NT2/D1 (cell line): ENCODE measurements at regions not wholly inside any gene's neighbourhood (a gene's known extent, or its start where the extent isn't known, plus 50 kb on each side); places are given as distances from the start of the nearest gene placed in this dataset.

Source experiments
- SUZ12 ChIP-seq: IDR thresholded peaks from 2 replicates; pipeline ENCODE4 v1.6.1; 2011; ENCODE audit not compliant: insufficient read length, insufficient read depth; ENCODE audit errors: extremely low read depth
- YY1 ChIP-seq: IDR thresholded peaks from 2 replicates; pipeline ENCODE4 v1.6.1; 2011; ENCODE audit not compliant: insufficient read length, insufficient read depth
- ZNF274 ChIP-seq: IDR thresholded peaks from 2 replicates; pipeline ENCODE4 v1.6.1; 2011; ENCODE audit warnings: mild to moderate bottlenecking, low read depth, low read length

DNA sequence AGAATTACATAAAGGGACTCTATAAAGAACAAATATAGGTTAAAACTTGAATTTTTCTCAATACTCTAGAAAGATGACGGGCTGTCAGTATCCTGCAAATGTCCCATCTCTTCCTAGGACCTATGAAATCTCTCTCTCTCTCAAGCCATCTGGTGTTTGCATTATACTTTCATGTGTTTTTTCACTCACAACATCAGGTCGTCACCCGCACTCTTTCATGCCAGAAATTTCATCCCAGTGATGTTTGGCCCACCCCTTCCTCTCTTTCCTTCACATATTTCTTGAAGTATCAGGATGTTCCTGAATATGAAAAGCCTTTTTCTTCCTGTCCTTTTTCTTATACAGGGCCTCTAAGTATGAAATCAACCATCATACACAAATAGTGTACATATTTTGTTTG is 63.3 kb upstream of the GAS1 start:
- TF ChIP-seq ZNF274: no peak
- no peak for TF ChIP-seq YY1
- no peak for TF ChIP-seq SUZ12
